NCI-H524 treated with DMSO at 0.1 percent for 48 hours (cell line): ENCODE measurements at regions not wholly inside any gene's neighbourhood (a gene's known extent, or its start where the extent isn't known, plus 50 kb on each side); places are given as distances from the start of the nearest gene placed in this dataset.

Experiments
- DNase-seq: peaks from one replicate; lab custom pipeline; 2025; lab: John Stamatoyannopoulos, UW

- no peak for DNase-seq
Observed at GRCh38 chr19:28288572-28289264, 924.2 kb downstream of the UQCRFS1 start.

- no peak for DNase-seq
Observed at GRCh38 chr19:28285917-28286316, 927.0 kb downstream of the UQCRFS1 start.

GRCh38 chr19:28285078-28285477, 927.9 kb downstream of the UQCRFS1 start:
- no peak for DNase-seq

GRCh38 chr19:28284389-28284788, 928.6 kb downstream of the UQCRFS1 start:
- no peak for DNase-seq

- no peak for DNase-seq
Observed at GRCh38 chr19:28283592-28283991, 929.4 kb downstream of the UQCRFS1 start.

GRCh38 chr19:28281676-28282075, 931.3 kb downstream of the UQCRFS1 start:
- no peak for DNase-seq

- no peak for DNase-seq
Observed at GRCh38 chr19:28264556-28264955, 948.4 kb downstream of the UQCRFS1 start.

- DNase-seq: no peak
Observed at GRCh38 chr19:28258829-28259228, 954.1 kb downstream of the UQCRFS1 start.

- no peak for DNase-seq
Observed at GRCh38 chr19:28257396-28257795, 955.6 kb downstream of the UQCRFS1 start.

GRCh38 chr19:28247243-28247642, 965.7 kb downstream of the UQCRFS1 start:
- no peak for DNase-seq

GRCh38 chr19:28245937-28246336, 967.0 kb downstream of the UQCRFS1 start:
- DNase-seq: no peak

- no peak for DNase-seq
Observed at GRCh38 chr19:28244966-28245365, 968.0 kb downstream of the UQCRFS1 start.

- no peak for DNase-seq
Observed at GRCh38 chr19:28242317-28242927, 970.5 kb downstream of the UQCRFS1 start.

- no peak for DNase-seq
Observed at GRCh38 chr19:28239270-28239669, 973.7 kb downstream of the UQCRFS1 start.

- DNase-seq: no peak
Observed at GRCh38 chr19:28238270-28238820, 974.6 kb downstream of the UQCRFS1 start.

GRCh38 chr19:28235606-28236125, 977.3 kb downstream of the UQCRFS1 start:
- no peak for DNase-seq

GRCh38 chr19:28234637-28235036, 978.3 kb downstream of the UQCRFS1 start:
- DNase-seq: no peak

- DNase-seq: no peak
Observed at GRCh38 chr19:28228854-28229253, 984.1 kb downstream of the UQCRFS1 start.

GRCh38 chr19:28224441-28224840, 988.5 kb downstream of the UQCRFS1 start:
- no peak for DNase-seq

GRCh38 chr19:28221736-28222135, 991.2 kb downstream of the UQCRFS1 start:
- no peak for DNase-seq

GRCh38 chr19:28218728-28219127, 994.2 kb downstream of the UQCRFS1 start:
- DNase-seq: no peak

GRCh38 chr19:28217022-28217421, 995.9 kb downstream of the UQCRFS1 start:
- no peak for DNase-seq

- DNase-seq: no peak
Observed at GRCh38 chr19:28213470-28214082, 999.4 kb downstream of the UQCRFS1 start.
